GM23338 (cell line): ENCODE measurements at regions not wholly inside any gene's neighbourhood (a gene's known extent, or its start where the extent isn't known, plus 50 kb on each side); places are given as distances from the start of the nearest gene placed in this dataset.

Experiments
- ATAC-seq: fragments of 200-7000 bp; cut with Tn5 transposase; 3 replicates; pipeline ENCODE4 v1.9.1; 2020
- DNase-seq: peaks from one replicate; pipeline ENCODE4 v3.0.0-alpha.2; 2015; ENCODE audit warnings: low spot score
- H2AFZ ChIP-seq: fragments of 200-600 bp; sonication (generic); 2 replicates; pipeline ENCODE4 v1.8.0; 2016; ENCODE audit warnings: antibody characterized with exemption, mild to moderate bottlenecking, moderate library complexity
- H3F3A ChIP-seq: fragments of 200-600 bp; sonication (generic); replicated peaks from 2 replicates; pipeline ENCODE4 v1.8.0; 2017; ENCODE audit warnings: antibody characterized with exemption, mixed run types, low read depth
- H3K27ac ChIP-seq: fragments of 200-600 bp; sonication (generic); 2 replicates; pipeline ENCODE4 v1.6.1; 2016; ENCODE audit warnings: low read depth
- H3K27me3 ChIP-seq: fragments of 200-600 bp; sonication (generic); 2 replicates; pipeline ENCODE4 v1.8.0; 2016; ENCODE audit warnings: mild to moderate bottlenecking, mixed run types, moderate library complexity; ENCODE audit not compliant: insufficient read depth
- H3K36me3 ChIP-seq: fragments of 200-600 bp; sonication (generic); 2 replicates; pipeline ENCODE4 v1.8.0; 2016; ENCODE audit warnings: mild to moderate bottlenecking; ENCODE audit not compliant: insufficient read depth
- H3K4me1 ChIP-seq: fragments of 200-600 bp; sonication (generic); 2 replicates; pipeline ENCODE4 v1.8.0; 2016; ENCODE audit warnings: mild to moderate bottlenecking, moderate library complexity; ENCODE audit not compliant: insufficient read depth
- H3K4me2 ChIP-seq: fragments of 200-600 bp; sonication (generic); 2 replicates; pipeline ENCODE4 v1.7.1; 2017; ENCODE audit warnings: mixed run types
- H3K4me3 ChIP-seq: fragments of 200-600 bp; sonication (generic); 2 replicates; pipeline ENCODE4 v1.6.1; 2016; ENCODE audit warnings: mixed run types
- H3K79me2 ChIP-seq: fragments of 200-600 bp; sonication (generic); replicated peaks from 2 replicates; pipeline ENCODE4 v1.8.0; 2017; ENCODE audit warnings: mild to moderate bottlenecking; ENCODE audit not compliant: insufficient read depth
- H3K9me2 ChIP-seq: fragments of 200-600 bp; sonication (generic); 2 replicates; pipeline ENCODE4 v1.8.0; 2017; ENCODE audit not compliant: insufficient read depth
- H4K20me1 ChIP-seq: fragments of 200-600 bp; sonication (generic); replicated peaks from 2 replicates; pipeline ENCODE4 v1.8.0; 2017; ENCODE audit warnings: mild to moderate bottlenecking; ENCODE audit not compliant: insufficient read depth
- H3K27ac Mint-ChIP-seq: 2 replicates; pipeline ENCODE4 v1.8.0; 2020; ENCODE audit warnings: inconsistent platforms, mild to moderate bottlenecking, moderate library complexity, mixed read lengths
- H3K27me3 Mint-ChIP-seq: 3 replicates; pipeline ENCODE4 v1.8.0; 2022; ENCODE audit warnings: low read depth, mild to moderate bottlenecking, moderate library complexity, mixed read lengths, inconsistent platforms; ENCODE audit not compliant: insufficient read depth, poor library complexity
- H3K36me3 Mint-ChIP-seq: 3 replicates; pipeline ENCODE4 v1.8.0; 2021; ENCODE audit warnings: low read depth, mild to moderate bottlenecking, inconsistent platforms, moderate library complexity, mixed read lengths
- H3K4me1 Mint-ChIP-seq: 3 replicates; pipeline ENCODE4 v1.8.0; 2020; ENCODE audit warnings: mild to moderate bottlenecking, inconsistent platforms, mixed read lengths
- H3K4me3 Mint-ChIP-seq: 3 replicates; pipeline ENCODE4 v1.8.0; 2021; ENCODE audit warnings: moderate library complexity, mild to moderate bottlenecking, inconsistent platforms, mixed read lengths
- H3K9me3 Mint-ChIP-seq: 3 replicates; pipeline ENCODE4 v1.8.0; 2020; ENCODE audit warnings: moderate library complexity, mild to moderate bottlenecking, inconsistent platforms, mixed read lengths
- CREB1 ChIP-seq: fragments of 250-450 bp; sonication (Bioruptor Pico); IDR thresholded peaks from 2 replicates; pipeline ENCODE4 v1.5.0; 2020; ENCODE audit warnings: low read depth, mild to moderate bottlenecking, moderate library complexity
- CTCF ChIP-seq, 2 experiments: fragments of 200-600 bp in 1 of 2; sonication (generic) in 1 of 2; conservative IDR thresholded peaks; 2 replicates each; pipeline versions ENCODE4 v1.5.1 to v1.6.1; 2016 to 2017; ENCODE audit warnings: antibody characterized with exemption in 2 of 2, low read depth in 2 of 2, mild to moderate bottlenecking in 2 of 2, moderate library complexity in 1 of 2
- ETS1 ChIP-seq: IDR thresholded peaks from 2 replicates; pipeline ENCODE4 v1.6.1; 2016; ENCODE audit warnings: antibody characterized with exemption
- EZH2 ChIP-seq: fragments of 200-600 bp; sonication (generic); IDR thresholded peaks from one replicate; pipeline ENCODE4 v1.8.0; 2017; ENCODE audit warnings: antibody characterized with exemption, mild to moderate bottlenecking, low read depth; ENCODE audit not compliant: unreplicated experiment
- EZH2phosphoT487 ChIP-seq: fragments of 200-600 bp; sonication (generic); IDR thresholded peaks from one replicate; pipeline ENCODE4 v1.8.1; 2018; ENCODE audit warnings: antibody characterized with exemption; ENCODE audit not compliant: unreplicated experiment
- JUNB ChIP-seq: IDR thresholded peaks from one replicate; pipeline ENCODE4 v1.6.1; 2016; ENCODE audit warnings: antibody characterized with exemption; ENCODE audit not compliant: unreplicated experiment
- POLR2AphosphoS5 ChIP-seq: IDR thresholded peaks from 2 replicates; pipeline ENCODE4 v1.6.1; 2016; ENCODE audit warnings: antibody characterized with exemption, low read depth
- REST ChIP-seq: IDR thresholded peaks from one replicate; pipeline ENCODE4 v1.6.1; 2018; ENCODE audit warnings: antibody characterized with exemption; ENCODE audit not compliant: unreplicated experiment
- STAT1 ChIP-seq: IDR thresholded peaks from one replicate; pipeline ENCODE4 v1.6.1; 2016; ENCODE audit warnings: antibody characterized with exemption; ENCODE audit not compliant: unreplicated experiment
- ZNF331 ChIP-seq: fragments of 250-450 bp; sonication (Bioruptor Pico); IDR thresholded peaks from 2 replicates; pipeline ENCODE4 v1.5.0; 2020; ENCODE audit warnings: low read depth, mild to moderate bottlenecking, moderate library complexity
- ZNF462 ChIP-seq: fragments of 250-450 bp; sonication (Bioruptor Pico); IDR thresholded peaks from 2 replicates; pipeline ENCODE4 v1.5.0; 2020; ENCODE audit warnings: mild to moderate bottlenecking, moderate library complexity

GRCh38 chr1:109821831-109822745 lies 58.4 kb upstream of the EPS8L3 start:
- Histone ChIP-seq H3K27me3 (no peaks in the 10 kb centered on the region), H3K4me2 (no peak overlapping the region), H4K20me1 (no peaks in the 10 kb centered on the region), H3K9me2 (no peaks in the 10 kb centered on the region), H3K27ac (no peak overlapping the region), H3K79me2 (no peaks in the 10 kb centered on the region), H3K4me1 (no peaks in the 10 kb centered on the region), H3F3A (no peaks in the 10 kb centered on the region), H2AFZ (no peak overlapping the region), H3K4me3 (no peak overlapping the region), H3K36me3 (no peaks in the 10 kb centered on the region)
- H3K27ac Mint-ChIP-seq, result no peak overlapping the region
- ATAC-seq, result no peak
- no peaks in the 10 kb centered on the region; the same call in 2 of the 3 replicates for H3K9me3 Mint-ChIP-seq
- TF ChIP-seq EZH2phosphoT487 (no peak), STAT1 (no peak), REST (no peak), JUNB (no peak), ETS1 (no peak), POLR2AphosphoS5 (no peak), CTCF (conservative IDR thresholded peaks at IDR 0.05; ENCODE audit: low read depth in 2 of 2) (no peak), EZH2 (no peak), ZNF462 (CRISPR knock-in tag) (no peak), ZNF331 (CRISPR knock-in tag) (no peak), CREB1 (CRISPR knock-in tag) (no peak)
- no peaks in the 10 kb centered on the region for H3K36me3 Mint-ChIP-seq
- H3K27me3 Mint-ChIP-seq, result peaks cover 4% of the 10 kb centered on the region
- no peak overlapping the region for H3K4me3 Mint-ChIP-seq
- no peak for DNase-seq
- peaks cover 9% of the 10 kb centered on the region for H3K4me1 Mint-ChIP-seq
